HEK293 (cell line): ENCODE measurements at regions not wholly inside any gene's neighbourhood (a gene's known extent, or its start where the extent isn't known, plus 50 kb on each side); places are given as distances from the start of the nearest gene placed in this dataset.

Source experiments
- CTCF ChIP-seq: fragments of 450-650 bp; formaldehyde crosslinking; IDR thresholded peaks from 2 replicates; pipeline ENCODE4 v1.5.1; 2016; ENCODE audit warnings: missing biosample characterization, missing genetic modification characterization
- GLI4 ChIP-seq: fragments of 450-650 bp; formaldehyde crosslinking; IDR thresholded peaks from 2 replicates; pipeline ENCODE4 v1.5.1; 2016; ENCODE audit warnings: missing biosample characterization, missing genetic modification characterization
- ZBTB44 ChIP-seq: fragments of 450-650 bp; IDR thresholded peaks from 2 replicates; pipeline ENCODE4 v1.5.1; 2018; ENCODE audit warnings: missing biosample characterization, mild to moderate bottlenecking, missing genetic modification characterization
- ZNF391 ChIP-seq: fragments of 450-650 bp; formaldehyde crosslinking; IDR thresholded peaks from 2 replicates; pipeline ENCODE4 v1.5.1; 2016; ENCODE audit warnings: low read depth, missing biosample characterization, missing genetic modification characterization, borderline replicate concordance

GRCh38 chr7:156516791-156517378 lies 123.7 kb upstream of the RNF32 start:
- TF ChIP-seq CTCF (no peak), GLI4 (tag by site-specific recombination) (no peak), ZBTB44 (no peak), ZNF391 (tag by site-specific recombination) (no peak)
